Panc1 (cell line): ENCODE measurements at regions not wholly inside any gene's neighbourhood (a gene's known extent, or its start where the extent isn't known, plus 50 kb on each side); places are given as distances from the start of the nearest gene placed in this dataset.

Experiments used
- ATAC-seq: fragments of 200-7000 bp; cut with Tn5 transposase; 2 replicates; pipeline ENCODE4 v1.9.1; 2020; ENCODE audit warnings: mild to moderate bottlenecking, moderate library complexity
- BruUV-seq: library from RNA; stranded (reverse); fragments of 400-500 nt; replicated peaks from 2 replicates; lab custom pipeline; 2021; lab: Mats Ljungman, UMichigan
- CTCF ChIA-PET: fragments of 300-600 bp; sonication (Branson Sonifier 250); formaldehyde crosslinking; loops from one replicate; lab custom pipeline; 2022; ENCODE audit warnings: antibody characterized with exemption; lab: Charles Lee
- POLR2A ChIA-PET: fragments of 300-600 bp; sonication (Branson Sonifier 250); formaldehyde crosslinking; loops from one replicate; lab custom pipeline; 2022; ENCODE audit warnings: antibody characterized with exemption; lab: Charles Lee
- DNase-seq: peaks from one replicate; pipeline ENCODE4 v3.0.0-alpha.2; 2010; ENCODE audit warnings: low read depth, low spot score
- H3K27ac ChIP-seq: 2 replicates; pipeline ENCODE4 v1.5.1; 2011; ENCODE audit warnings: mild to moderate bottlenecking, low read length, inconsistent platforms
- H3K27me3 ChIP-seq: fragments of 200-500 bp; sonication (Bioruptor generic); 2 replicates; pipeline ENCODE4 v1.6.0; 2014; ENCODE audit warnings: low read length, inconsistent platforms; ENCODE audit not compliant: control insufficient read depth, insufficient read depth
- H3K36me3 ChIP-seq: fragments of 200-500 bp; sonication (Bioruptor generic); 2 replicates; pipeline ENCODE4 v1.5.1; 2014; ENCODE audit warnings: inconsistent platforms, mild to moderate bottlenecking, low read length, moderate library complexity; ENCODE audit not compliant: control insufficient read depth, insufficient read depth
- H3K4me1 ChIP-seq: 2 replicates; pipeline ENCODE4 v1.5.1; 2011; ENCODE audit warnings: inconsistent platforms, mild to moderate bottlenecking, low read length, moderate library complexity; ENCODE audit not compliant: control insufficient read depth, insufficient read depth
- H3K4me3 ChIP-seq, 2 experiments: 2 replicates each; pipeline ENCODE4 v1.5.1; 2011 to 2012; ENCODE audit warnings: low read depth in 2 of 2, low read length in 2 of 2, mild to moderate bottlenecking in 2 of 2, inconsistent platforms in 1 of 2, moderate library complexity in 1 of 2
- H3K9me3 ChIP-seq: fragments of 200-500 bp; sonication (Bioruptor generic); 2 replicates; pipeline ENCODE4 v1.5.1; 2014; ENCODE audit warnings: low read depth, mild to moderate bottlenecking, inconsistent platforms, low read length, moderate library complexity; ENCODE audit not compliant: control insufficient read depth, insufficient read depth
- CTCF ChIP-seq: fragments of 450-650 bp; IDR thresholded peaks from 2 replicates; pipeline ENCODE4 v1.5.1; 2017; ENCODE audit warnings: mild to moderate bottlenecking
- POLR2AphosphoS5 ChIP-seq: IDR thresholded peaks from 2 replicates; pipeline ENCODE4 v1.6.1; 2012; ENCODE audit warnings: mild to moderate bottlenecking, low read depth, low read length, moderate library complexity
- REST ChIP-seq, 2 experiments: IDR thresholded peaks; 2 replicates each; pipeline ENCODE4 v1.6.1; 2011 to 2012; ENCODE audit warnings: low read depth in 2 of 2, control low read depth in 1 of 2, low read length in 1 of 2, mild to moderate bottlenecking in 1 of 2, moderate library complexity in 1 of 2; ENCODE audit not compliant: insufficient read depth in 1 of 2
- SIN3A ChIP-seq: IDR thresholded peaks from 2 replicates; pipeline ENCODE4 v1.6.1; 2012; ENCODE audit warnings: low read depth, mild to moderate bottlenecking, low read length, moderate library complexity, borderline replicate concordance; ENCODE audit not compliant: insufficient read depth
- TCF7L2 ChIP-seq: IDR thresholded peaks from 2 replicates; pipeline ENCODE4 v1.6.1; 2011; ENCODE audit warnings: mild to moderate bottlenecking, low read depth, low read length, inconsistent platforms
- in situ Hi-C: cut with HindIII; loops from 2 replicates; pipeline ENCODE4 v1.10.0; 2016; ENCODE audit warnings: low sequenced_read_pairs, low pct_unique_long_range_greater_than_20kb
- intact Hi-C: fragments of 100-400 bp; cut with micrococcal nuclease; formaldehyde crosslinking; loops from one replicate; pipeline ENCODE4 v1.10.0; 2022; ENCODE audit not compliant: unreplicated experiment

GRCh38 chr2:103003750-103004260, 242.0 kb downstream of the TMEM182 start:
- intact Hi-C loops: no loop called here
- Histone ChIP-seq H3K27me3 (no peaks in the 10 kb centered on the region), H3K4me3 (no peak overlapping the region), H3K27ac (no peak overlapping the region), H3K9me3 (no peaks in the 10 kb centered on the region), H3K4me1 (no peaks in the 10 kb centered on the region), H3K36me3 (no peaks in the 10 kb centered on the region)
- TF ChIP-seq SIN3A (no peak), TCF7L2 (no peak), CTCF (no peak), POLR2AphosphoS5 (no peak), REST (IDR thresholded peaks at IDR 0.05; ENCODE audit: insufficient read depth in 1 of 2, low read depth in 2 of 2, low read length in 1 of 2) (no peak)
- ATAC-seq (no peak), DNase-seq (no peak)
- POLR2A ChIA-PET: no interaction called here
- in situ Hi-C loops: no loop called here
- BruUV-seq: no TSS peak
- CTCF ChIA-PET: interaction anchor here (0.7 kb wide), 1 partner anchor 96 kb away, joined by 9 read pairs; no protein-coding TSS in a partner anchor

GRCh38 chr2:103004426-103004942, 242.7 kb downstream of the TMEM182 start:
- no peak overlapping the region for H3K27ac ChIP-seq
- ATAC-seq: no peak
- no peak for TF ChIP-seq CTCF
- no peak for TF ChIP-seq REST (IDR thresholded peaks at IDR 0.05; ENCODE audit: insufficient read depth in 1 of 2, low read depth in 2 of 2, low read length in 1 of 2)
- TF ChIP-seq TCF7L2: no peak
- no peak for TF ChIP-seq POLR2AphosphoS5
- no peak for TF ChIP-seq SIN3A
- in situ Hi-C loops: no loop called here
- no peak overlapping the region for H3K4me3 ChIP-seq
- H3K4me1 ChIP-seq: no peaks in the 10 kb centered on the region
- DNase-seq: no peak
- ChIA-PET CTCF (interaction anchor here (0.7 kb wide), 1 partner anchor 95 kb away, joined by 9 read pairs; no protein-coding TSS in a partner anchor), POLR2A (no interaction called here)
- no peaks in the 10 kb centered on the region for H3K27me3 ChIP-seq
- H3K9me3 ChIP-seq: no peaks in the 10 kb centered on the region
- intact Hi-C loops: no loop called here
- H3K36me3 ChIP-seq: no peaks in the 10 kb centered on the region
- no TSS peak for BruUV-seq
